Trophoblast cell (in vitro differentiated cells and primary cell): ENCODE measurements at regions not wholly inside any gene's neighbourhood (a gene's known extent, or its start where the extent isn't known, plus 50 kb on each side); places are given as distances from the start of the nearest gene placed in this dataset.
"Not testable (repeated sequence)": the region's sequence is repeated elsewhere in the genome, so short reads cannot be mapped to it uniquely, and the experiment has no call there.

Experiments used
- DNase-seq, 2 donors: peaks; one replicate each; pipeline ENCODE4 v3.0.0-alpha.2; 2016
- H2AFZ ChIP-seq: 2 replicates; pipeline ENCODE4 v1.6.1; 2013; ENCODE audit warnings: low read length, moderate library complexity, mild to moderate bottlenecking; ENCODE audit not compliant: insufficient read depth, poor library complexity
- H2AK5ac ChIP-seq: 2 replicates; pipeline ENCODE4 v1.6.1; 2013; ENCODE audit warnings: mild to moderate bottlenecking, low read length
- H2BK120ac ChIP-seq: 2 replicates; pipeline ENCODE4 v1.6.1; 2013; ENCODE audit warnings: low read length, mild to moderate bottlenecking, moderate library complexity; ENCODE audit not compliant: insufficient read depth, poor library complexity
- H2BK12ac ChIP-seq: 2 replicates; pipeline ENCODE4 v1.6.1; 2013; ENCODE audit warnings: mild to moderate bottlenecking, low read length, moderate library complexity
- H2BK5ac ChIP-seq: 2 replicates; pipeline ENCODE4 v1.6.1; 2013; ENCODE audit warnings: low read length, low read depth, moderate library complexity, mild to moderate bottlenecking; ENCODE audit not compliant: poor library complexity
- H3K14ac ChIP-seq: 2 replicates; pipeline ENCODE4 v1.6.1; 2013; ENCODE audit warnings: mild to moderate bottlenecking, low read length
- H3K18ac ChIP-seq: 2 replicates; pipeline ENCODE4 v1.6.1; 2013; ENCODE audit warnings: mild to moderate bottlenecking, low read length
- H3K23ac ChIP-seq: 2 replicates; pipeline ENCODE4 v1.6.1; 2013; ENCODE audit warnings: low read length
- H3K27ac ChIP-seq: 2 replicates; pipeline ENCODE4 v1.5.1; 2013; ENCODE audit warnings: low read depth, mild to moderate bottlenecking, inconsistent platforms, low read length, moderate library complexity
- H3K27me3 ChIP-seq: 2 replicates; pipeline ENCODE4 v1.6.1; 2013; ENCODE audit warnings: inconsistent platforms, mild to moderate bottlenecking, low read length, moderate library complexity; ENCODE audit not compliant: insufficient read depth
- H3K36me3 ChIP-seq, 2 experiments: 1 replicate in 1 of 2; 2 replicates in 1 of 2; pipeline ENCODE4 v1.6.1; 2013; ENCODE audit warnings: low read length in 2 of 2, mild to moderate bottlenecking in 2 of 2, moderate library complexity in 1 of 2; ENCODE audit not compliant: insufficient read depth in 2 of 2, control insufficient read depth in 1 of 2
- H3K4ac ChIP-seq: 2 replicates; pipeline ENCODE4 v1.6.1; 2013; ENCODE audit warnings: low read depth, mild to moderate bottlenecking, low read length, moderate library complexity
- H3K4me1 ChIP-seq, 2 experiments: 1 replicate in 1 of 2; 2 replicates in 1 of 2; pipeline ENCODE4 v1.6.1; 2013; ENCODE audit warnings: low read length in 2 of 2, mild to moderate bottlenecking in 2 of 2, moderate library complexity in 1 of 2; ENCODE audit not compliant: insufficient read depth in 2 of 2, control insufficient read depth in 1 of 2
- H3K4me2 ChIP-seq: 2 replicates; pipeline ENCODE4 v1.6.1; 2013; ENCODE audit warnings: inconsistent platforms, mild to moderate bottlenecking, low read length, moderate library complexity
- H3K4me3 ChIP-seq: 2 replicates; pipeline ENCODE4 v1.5.1; 2013; ENCODE audit warnings: mild to moderate bottlenecking, low read depth, low read length, inconsistent platforms
- H3K79me1 ChIP-seq: one replicate; pipeline ENCODE4 v1.6.1; 2013; ENCODE audit warnings: low read length
- H3K79me2 ChIP-seq: 2 replicates; pipeline ENCODE4 v1.6.1; 2013; ENCODE audit warnings: low read length, mild to moderate bottlenecking; ENCODE audit not compliant: control insufficient read depth, insufficient read depth, poor library complexity
- H3K9ac ChIP-seq: 2 replicates; pipeline ENCODE4 v1.6.1; 2013; ENCODE audit warnings: mild to moderate bottlenecking, low read length
- H3K9me3 ChIP-seq: 2 replicates; pipeline ENCODE4 v1.6.1; 2013; ENCODE audit warnings: low read depth, mild to moderate bottlenecking, control low read depth, inconsistent platforms, low read length; ENCODE audit not compliant: insufficient read depth
- H4K12ac ChIP-seq: 2 replicates; pipeline ENCODE4 v1.6.1; 2013; ENCODE audit warnings: low read depth, mild to moderate bottlenecking, low read length, moderate library complexity
- H4K8ac ChIP-seq: 2 replicates; pipeline ENCODE4 v1.6.1; 2013; ENCODE audit warnings: low read depth, mild to moderate bottlenecking, low read length, moderate library complexity
- H4K91ac ChIP-seq: one replicate; pipeline ENCODE4 v1.6.1; 2013; ENCODE audit warnings: low read depth, mild to moderate bottlenecking, low read length, moderate library complexity
- WGBS: extraction: QIAGEN DNeasy Blood & Tissue Kit; methylation state at CpG from one replicate; pipeline ENCODE4 v1.1.7; 2013; ENCODE audit warnings: missing lambda C conversion rate; ENCODE audit not compliant: insufficient read length, insufficient coverage; ENCODE audit errors: extremely low coverage; 5-methylcytosine and 5-hydroxymethylcytosine counted together

DNA sequence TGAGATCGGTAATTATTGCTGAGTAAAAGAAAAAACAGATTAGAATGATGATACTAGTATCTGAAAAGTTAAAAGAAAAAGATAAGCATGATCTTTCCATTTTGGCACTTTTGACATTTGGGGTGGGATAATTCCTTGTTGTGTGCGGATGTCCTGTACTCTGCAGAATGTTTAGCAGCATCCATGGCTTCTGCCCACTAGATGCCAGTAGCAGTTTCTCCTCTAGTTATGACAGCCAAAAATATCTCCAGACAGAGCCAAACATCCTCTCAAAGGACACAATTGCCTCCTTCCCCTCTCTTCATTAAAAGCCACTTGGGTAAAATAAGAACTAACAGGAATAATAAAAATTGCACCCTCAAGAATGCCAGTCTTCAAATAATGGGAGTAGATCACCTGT is 468.8 kb upstream of the GRM7 start:
- no CpG with 5 or more reads among the region's 2 CpGs for WGBS
- H4K91ac ChIP-seq: no peak overlapping the region
- no peak overlapping the region for H2BK120ac ChIP-seq

DNA sequence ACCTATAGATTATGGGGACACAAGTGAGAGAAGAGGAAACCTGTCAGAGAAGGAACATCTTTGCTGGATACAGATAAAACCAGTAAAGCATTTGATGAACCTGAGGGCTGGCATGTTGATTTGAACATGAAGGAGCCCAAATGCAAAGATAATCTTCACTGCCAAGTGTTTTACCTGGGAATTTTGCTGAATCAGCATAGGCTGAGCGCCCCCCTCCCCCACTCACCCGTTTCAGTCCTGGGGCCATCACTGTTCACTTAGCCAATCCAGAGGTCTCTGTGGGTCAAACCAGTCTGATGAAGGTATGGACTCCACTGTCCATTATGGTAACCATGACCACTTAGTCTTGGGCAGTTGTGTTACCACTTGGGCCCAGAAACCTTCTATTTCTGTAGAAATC is 466.0 kb upstream of the GRM7 start:
- DNase-seq: no peak
- no peak overlapping the region for H2BK12ac ChIP-seq
- no peaks in the 10 kb centered on the region for H3K79me2 ChIP-seq
- H3K4me2 ChIP-seq: no peak overlapping the region
- H3K14ac ChIP-seq: no peak overlapping the region
- H4K12ac ChIP-seq: no peak overlapping the region
- no peaks in the 10 kb centered on the region for H3K4me1 ChIP-seq
- H4K8ac ChIP-seq: no peak overlapping the region
- no peak overlapping the region for H4K91ac ChIP-seq
- no peak overlapping the region for H2BK120ac ChIP-seq
- H3K9ac ChIP-seq: no peak overlapping the region
- H3K36me3 ChIP-seq: no peaks in the 10 kb centered on the region
- no peak overlapping the region for H2AK5ac ChIP-seq
- H3K4ac ChIP-seq: no peak overlapping the region
- H3K23ac ChIP-seq: no peak overlapping the region
- no peak overlapping the region for H2BK5ac ChIP-seq
- H2AFZ ChIP-seq: no peak overlapping the region
- H3K18ac ChIP-seq: no peak overlapping the region
- H3K27ac ChIP-seq: no peak overlapping the region
- no peaks in the 10 kb centered on the region for H3K79me1 ChIP-seq
- no peaks in the 10 kb centered on the region for H3K9me3 ChIP-seq
- no peak overlapping the region for H3K4me3 ChIP-seq
- no CpG with 5 or more reads among the region's 2 CpGs for WGBS
- no peaks in the 10 kb centered on the region for H3K27me3 ChIP-seq

More for the DNA sequence above, 468.8 kb upstream of the GRM7 start:
- H3K79me1 ChIP-seq: no peaks in the 10 kb centered on the region
- no peak overlapping the region for H4K12ac ChIP-seq
- H2AK5ac ChIP-seq: no peak overlapping the region
- H2BK12ac ChIP-seq: no peak overlapping the region
- DNase-seq: no peak
- no peaks in the 10 kb centered on the region for H3K36me3 ChIP-seq
- H3K18ac ChIP-seq: no peak overlapping the region
- no peak overlapping the region for H3K4me2 ChIP-seq
- H3K4me3 ChIP-seq: no peak overlapping the region
- no peaks in the 10 kb centered on the region for H3K27me3 ChIP-seq
- no peaks in the 10 kb centered on the region for H3K9me3 ChIP-seq
- no peak overlapping the region for H2BK5ac ChIP-seq
- no peak overlapping the region for H3K14ac ChIP-seq
- H4K8ac ChIP-seq: no peak overlapping the region
- no peak overlapping the region for H3K4ac ChIP-seq
- no peaks in the 10 kb centered on the region for H3K79me2 ChIP-seq
- H2AFZ ChIP-seq: no peak overlapping the region
- no peak overlapping the region for H3K27ac ChIP-seq
- H3K4me1 ChIP-seq: no peaks in the 10 kb centered on the region
- no peak overlapping the region for H3K23ac ChIP-seq
- H3K9ac ChIP-seq: no peak overlapping the region

DNA sequence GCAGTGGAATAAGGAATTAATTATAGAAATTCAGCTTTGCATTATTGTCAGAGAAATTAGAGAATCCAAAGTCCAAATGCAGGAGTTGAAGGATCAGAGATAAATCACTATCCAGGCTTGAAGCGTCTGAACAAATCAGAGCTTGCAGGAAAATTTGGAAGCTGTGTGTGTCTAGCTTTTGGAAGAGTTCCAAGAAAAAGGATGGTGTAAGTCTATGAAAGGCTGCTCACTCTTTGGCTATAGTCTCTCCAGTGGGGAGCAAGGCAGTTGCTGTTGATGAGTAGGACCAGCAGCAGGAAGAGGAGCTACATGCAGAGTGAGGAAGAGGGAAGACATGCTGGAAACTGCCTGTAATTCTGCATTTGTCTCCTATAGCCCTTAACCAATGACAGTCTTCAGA is 464.3 kb upstream of the GRM7 start:
- H3K27me3 ChIP-seq: no peaks in the 10 kb centered on the region
- H3K36me3 ChIP-seq: no peaks in the 10 kb centered on the region
- H3K4me3 ChIP-seq: no peak overlapping the region
- no peak overlapping the region for H4K8ac ChIP-seq
- H3K79me2 ChIP-seq: no peaks in the 10 kb centered on the region
- H2BK120ac ChIP-seq: no peak overlapping the region
- no peak overlapping the region for H3K4me2 ChIP-seq
- no peak for DNase-seq
- no peak overlapping the region for H4K91ac ChIP-seq
- H3K4me1 ChIP-seq: no peaks in the 10 kb centered on the region
- H3K14ac ChIP-seq: no peak overlapping the region
- no peak overlapping the region for H2AK5ac ChIP-seq
- no peak overlapping the region for H3K23ac ChIP-seq
- no peak overlapping the region for H2BK5ac ChIP-seq
- no peak overlapping the region for H2AFZ ChIP-seq
- H4K12ac ChIP-seq: no peak overlapping the region
- H3K9ac ChIP-seq: no peak overlapping the region
- no peaks in the 10 kb centered on the region for H3K79me1 ChIP-seq
- no peak overlapping the region for H3K27ac ChIP-seq
- WGBS: no CpG with 5 or more reads among the region's 1 CpG
- H3K4ac ChIP-seq: no peak overlapping the region
- H2BK12ac ChIP-seq: no peak overlapping the region
- no peak overlapping the region for H3K18ac ChIP-seq
- no peaks in the 10 kb centered on the region for H3K9me3 ChIP-seq

DNA sequence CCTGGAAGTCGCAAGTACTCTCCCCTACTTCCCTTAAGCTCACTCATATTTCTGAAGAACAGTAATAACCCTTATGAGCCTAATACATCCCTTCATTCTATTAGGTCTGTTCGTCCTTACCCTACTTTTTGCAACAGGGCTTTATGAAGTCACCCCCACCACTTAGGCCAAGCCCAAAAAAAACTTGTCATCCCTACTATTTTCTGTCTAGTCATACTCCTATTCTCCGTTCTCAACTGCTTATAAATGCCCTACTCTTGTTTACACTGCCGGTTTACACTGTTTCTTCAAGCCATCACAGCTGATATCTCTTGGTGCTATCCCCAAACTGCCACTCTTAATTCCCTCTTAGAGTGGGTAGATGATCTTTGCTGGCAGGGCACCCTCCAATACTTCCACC is 458.2 kb upstream of the GRM7 start:
- H3K4me1 ChIP-seq, H3K9me3 ChIP-seq, H3K18ac ChIP-seq, H3K36me3 ChIP-seq, H3K9ac ChIP-seq, H3K14ac ChIP-seq, H3K4ac ChIP-seq, H2AFZ ChIP-seq, H2AK5ac ChIP-seq, H2BK120ac ChIP-seq, H3K79me2 ChIP-seq, H3K4me3 ChIP-seq, H2BK5ac ChIP-seq, H3K79me1 ChIP-seq, H3K4me2 ChIP-seq, H3K27me3 ChIP-seq, H2BK12ac ChIP-seq, H4K8ac ChIP-seq, H3K23ac ChIP-seq, H4K91ac ChIP-seq, H3K27ac ChIP-seq, DNase-seq, H4K12ac ChIP-seq: not testable (repeated sequence)
- WGBS: no CpG with 5 or more reads among the region's 4 CpGs
